ENCODE measurements at regions not wholly inside any gene's neighbourhood (a gene's known extent, or its start where the extent isn't known, plus 50 kb on each side); places are given as distances from the start of the nearest gene placed in this dataset.

DNA sequence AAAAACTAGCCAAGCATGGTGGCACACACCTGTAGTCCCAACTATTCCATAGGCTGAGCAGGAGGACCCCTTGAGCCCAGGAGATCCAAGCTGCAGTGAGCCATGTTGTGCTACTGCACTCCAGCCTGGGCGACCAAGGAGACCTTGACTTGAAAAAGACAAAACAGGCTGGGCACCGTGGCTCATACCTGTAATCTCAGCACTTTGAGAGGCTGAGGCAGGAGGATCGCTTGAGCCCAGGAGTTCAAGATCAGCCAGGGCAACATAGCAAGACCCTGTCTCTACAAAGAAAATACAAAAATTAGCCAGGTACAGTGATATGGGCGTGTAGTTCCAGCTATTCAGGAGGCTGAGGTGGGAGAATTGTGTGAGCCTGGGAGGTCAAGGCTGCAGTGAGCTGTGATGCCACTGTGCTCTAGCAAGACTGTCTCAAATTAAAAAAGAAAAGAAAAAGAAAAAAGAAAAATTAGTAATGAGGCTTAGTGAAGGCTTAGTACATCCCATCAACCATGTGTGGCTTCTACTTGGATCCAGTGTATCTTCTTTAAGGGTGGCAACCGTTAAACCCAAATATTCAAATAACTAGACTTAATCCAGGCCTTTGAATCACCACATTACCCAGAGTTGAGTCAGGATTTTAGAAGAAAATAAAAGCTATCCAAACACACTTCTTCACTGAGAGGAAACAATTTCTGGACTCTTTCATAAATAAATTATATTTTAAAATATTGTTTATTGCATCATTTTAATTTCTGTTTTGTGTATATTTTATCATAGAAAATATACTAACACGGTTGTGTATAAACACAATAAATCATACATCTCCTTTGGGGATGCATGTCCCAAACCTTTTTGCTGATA is 74.3 kb upstream of the RAB4A start:
- DNase-seq: no peak

DNA sequence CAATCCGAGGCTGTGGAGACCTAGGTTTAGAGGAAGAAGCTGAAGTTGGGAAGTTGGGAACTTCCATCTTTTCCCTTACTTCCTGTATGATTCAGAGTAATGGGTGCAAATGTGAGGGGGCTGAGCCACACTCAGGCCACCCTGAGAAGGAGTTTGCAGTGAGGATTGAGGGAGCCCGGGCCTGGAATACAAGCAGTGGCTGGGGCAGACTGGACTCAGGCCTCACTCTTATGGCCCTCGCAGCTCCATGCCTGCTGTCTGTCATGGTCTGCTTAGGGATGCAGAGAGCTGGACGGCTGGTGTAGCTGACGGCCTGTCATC is 73.7 kb upstream of the RAB4A start:
- DNase-seq: no peak

DNA sequence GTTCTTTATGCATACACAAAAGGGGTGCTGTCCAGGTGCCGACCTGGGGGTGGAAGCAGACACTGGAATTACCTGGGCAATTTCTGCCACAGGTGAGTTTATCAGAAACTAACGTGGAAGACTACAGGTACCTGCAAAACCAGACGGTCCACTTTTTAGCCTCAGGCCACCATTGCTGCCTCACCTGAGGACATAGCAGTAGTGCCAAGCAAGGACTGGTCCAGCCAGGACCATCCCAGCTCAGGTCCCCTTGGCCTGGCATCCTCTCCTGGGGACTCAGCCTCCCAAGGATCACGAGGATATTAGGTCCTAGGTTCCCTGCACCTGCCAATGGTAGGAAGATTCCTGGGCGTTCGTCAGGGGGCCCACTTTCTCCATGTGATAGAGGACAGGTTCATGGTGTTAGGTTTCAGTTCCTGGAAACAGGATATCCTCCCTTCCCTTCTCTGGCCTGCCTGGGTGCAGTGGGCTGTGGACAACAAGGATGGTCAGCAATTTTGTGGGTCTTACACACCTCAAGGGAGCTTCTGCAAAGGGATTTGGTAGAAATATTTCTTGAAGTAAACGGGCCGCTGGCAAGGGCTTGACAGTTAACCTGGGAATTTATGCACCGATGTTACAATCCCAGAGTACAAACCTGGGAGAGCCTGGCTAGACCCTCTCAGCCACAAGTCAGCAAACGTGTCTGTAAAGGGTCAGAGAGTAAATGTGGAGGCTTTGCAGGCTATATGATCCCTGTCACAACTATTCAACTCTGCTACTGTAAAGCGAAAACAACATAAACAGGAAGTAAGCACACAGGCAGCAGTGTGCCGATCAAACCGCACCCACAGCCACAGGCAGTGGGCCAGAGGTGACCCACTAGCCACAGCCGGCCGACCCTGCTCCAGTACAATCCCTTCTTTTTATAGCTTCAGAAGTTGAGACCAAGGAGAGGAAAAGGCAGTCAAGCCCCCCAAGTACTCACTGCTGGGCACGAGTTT is 71.4 kb upstream of the RAB4A start:
- DNase-seq: no peak

DNA sequence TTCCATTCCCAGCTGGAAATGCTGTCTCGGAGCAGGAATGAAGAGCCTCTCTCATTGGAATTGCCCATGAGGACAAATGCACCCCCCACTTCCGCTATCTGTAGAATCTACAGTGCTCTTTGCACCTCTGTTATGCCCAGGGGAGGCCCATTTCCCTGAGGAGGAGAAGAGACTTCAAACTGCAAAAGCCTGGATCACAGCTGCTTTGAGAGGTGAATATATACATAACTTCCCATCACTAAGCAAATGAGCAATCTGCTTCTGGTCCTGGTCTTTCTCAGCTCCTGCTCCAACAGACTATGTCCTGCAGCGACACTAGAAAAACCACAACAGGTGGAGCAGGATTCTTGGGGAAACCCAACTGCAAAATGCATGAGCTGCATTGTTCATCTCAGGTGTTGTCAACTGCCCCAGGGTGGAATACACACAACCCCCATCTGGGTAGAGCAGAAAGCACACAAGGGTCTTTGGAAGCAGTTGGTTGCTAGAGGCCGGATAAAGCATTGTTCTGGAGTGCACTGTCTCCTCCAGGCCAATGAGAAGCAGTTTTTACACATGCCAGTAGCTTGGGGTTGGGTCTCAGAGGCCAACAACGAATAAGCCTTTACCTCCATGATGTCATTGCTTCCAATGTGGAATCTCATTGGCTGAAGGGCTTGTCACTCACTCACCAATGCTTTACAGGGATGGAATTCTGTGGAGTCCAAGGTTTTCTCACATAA is 67.7 kb upstream of the RAB4A start:
- DNase-seq: peak; percentile 2 to 25

DNA sequence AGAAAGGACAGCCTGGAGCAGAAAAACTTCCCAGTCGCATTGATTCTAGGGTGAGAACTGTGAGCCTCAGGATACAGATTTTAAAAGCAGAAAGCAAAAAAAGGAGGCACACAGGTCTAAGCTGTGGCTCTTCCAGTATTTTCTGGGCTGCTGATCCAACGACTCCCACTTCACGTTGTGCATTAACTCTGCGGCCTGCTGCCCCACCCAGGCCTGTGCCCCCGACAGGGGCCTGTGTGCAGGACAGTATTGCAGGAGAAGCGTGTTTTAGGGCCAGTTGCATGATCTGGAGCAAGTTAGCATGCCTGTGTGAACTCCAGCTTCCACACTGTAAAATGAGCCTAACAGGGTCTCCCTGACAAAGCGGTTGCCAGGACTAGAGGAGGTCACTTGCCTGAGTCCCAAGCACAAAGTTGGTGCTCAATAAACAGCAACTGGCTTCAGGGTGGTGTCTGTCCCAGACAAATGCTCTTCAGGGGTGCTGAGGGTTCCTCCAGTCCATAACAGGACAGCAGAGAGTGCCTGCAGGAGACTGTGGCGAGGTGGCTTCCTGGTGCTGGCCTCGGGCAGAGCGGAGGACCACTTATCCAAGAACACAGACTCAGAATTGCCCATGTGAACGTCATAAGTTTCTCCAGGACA is 66.8 kb upstream of the RAB4A start:
- DNase-seq: no peak

DNA sequence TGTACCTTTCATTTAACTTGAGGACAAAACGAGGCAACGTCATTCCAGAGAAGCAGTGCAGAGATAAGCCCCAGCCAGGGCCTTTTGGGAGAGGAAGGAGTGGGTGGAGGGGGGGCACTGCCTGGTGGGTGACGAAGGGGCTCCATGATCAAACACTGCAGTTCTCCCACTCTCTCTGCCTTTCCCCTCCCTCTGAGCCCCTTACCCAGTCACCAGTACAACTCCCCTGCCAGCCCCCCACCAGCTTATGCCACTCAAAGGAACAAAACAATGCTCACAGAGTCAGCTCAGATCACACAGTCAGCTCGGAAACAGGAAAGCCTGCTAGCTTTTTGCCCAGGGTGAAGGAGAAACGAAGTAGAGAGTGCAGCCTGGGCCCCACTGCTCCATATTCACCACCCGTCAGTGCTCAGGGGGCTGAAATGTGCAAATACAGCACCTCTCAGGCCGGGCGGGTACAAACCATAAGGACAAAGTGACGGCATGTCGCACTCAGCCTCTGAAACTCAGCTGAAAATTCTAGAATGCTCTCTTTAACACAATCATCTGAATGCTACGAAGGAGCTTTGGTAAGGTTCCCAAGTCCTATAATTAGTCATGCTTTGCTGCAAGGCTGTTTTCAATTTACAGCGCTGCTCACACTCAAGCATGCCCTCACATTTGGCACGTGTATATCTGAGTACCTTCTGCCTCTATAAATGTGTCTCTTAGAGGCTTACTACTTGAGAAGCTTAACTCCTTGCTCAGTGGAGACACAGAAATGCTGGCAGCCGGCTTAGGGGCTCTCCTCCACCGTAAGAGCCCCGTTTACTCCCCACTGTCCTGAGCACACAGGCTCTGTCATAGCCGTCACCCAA is 65.8 kb upstream of the RAB4A start:
- DNase-seq: no peak

DNA sequence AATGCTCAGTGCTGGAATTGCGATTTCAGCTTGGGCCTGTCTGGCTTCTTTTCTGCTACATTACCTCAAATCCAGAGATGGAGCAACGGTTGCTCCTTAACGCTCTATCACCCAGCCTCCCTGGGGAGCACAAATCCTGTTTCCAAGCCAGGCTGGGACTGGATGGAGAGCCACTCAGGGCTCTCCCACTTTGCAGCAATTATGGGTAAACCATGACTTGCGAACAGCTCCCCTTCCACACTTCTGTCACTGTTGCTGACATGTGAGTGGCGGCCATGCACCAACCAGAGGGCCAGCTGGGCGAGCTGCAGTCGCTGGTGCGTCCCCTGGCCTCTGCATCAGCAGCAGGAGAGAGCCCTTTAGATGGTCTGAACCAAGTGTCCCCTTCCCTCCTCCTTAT is 65.1 kb upstream of the RAB4A start:
- no peak for DNase-seq

DNA sequence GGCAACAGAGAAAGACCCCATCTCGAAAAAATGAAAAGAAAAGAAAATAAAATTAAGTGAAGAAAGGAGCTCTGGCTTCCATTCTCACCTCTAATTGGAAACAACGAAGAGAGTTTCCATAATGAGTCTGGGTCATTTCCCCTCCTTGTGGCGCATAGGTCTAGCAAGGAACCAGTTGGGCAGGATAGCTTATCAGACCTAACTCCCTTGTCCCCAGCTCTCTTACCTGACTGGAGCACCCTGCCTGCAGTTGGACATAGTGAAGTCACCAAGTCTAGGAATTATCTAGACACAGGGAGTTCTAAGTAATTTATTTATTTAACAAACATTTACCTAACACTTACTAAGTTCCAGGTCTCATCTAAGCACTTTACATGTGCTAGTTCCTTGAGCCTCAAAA is 63.0 kb upstream of the RAB4A start:
- DNase-seq: no peak

DNA sequence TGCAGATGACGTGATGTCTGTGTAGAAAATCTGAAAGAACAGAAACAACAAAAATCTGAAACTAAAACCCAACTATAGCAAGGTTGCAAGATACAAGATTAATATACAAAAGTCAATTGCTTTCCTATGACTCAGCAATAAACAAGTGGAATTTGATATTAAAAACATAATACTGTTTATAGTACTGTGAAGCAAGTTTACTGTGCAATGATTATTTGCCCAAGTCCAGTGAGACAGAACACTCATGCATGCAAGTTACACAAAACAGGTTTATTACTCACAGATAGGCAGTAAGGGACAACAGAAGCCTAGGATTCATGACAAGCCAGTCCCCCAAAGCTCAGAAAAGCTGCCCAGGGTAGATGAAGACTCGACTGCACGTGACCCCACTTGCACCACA is 62.4 kb upstream of the RAB4A start:
- no peak for DNase-seq

DNA sequence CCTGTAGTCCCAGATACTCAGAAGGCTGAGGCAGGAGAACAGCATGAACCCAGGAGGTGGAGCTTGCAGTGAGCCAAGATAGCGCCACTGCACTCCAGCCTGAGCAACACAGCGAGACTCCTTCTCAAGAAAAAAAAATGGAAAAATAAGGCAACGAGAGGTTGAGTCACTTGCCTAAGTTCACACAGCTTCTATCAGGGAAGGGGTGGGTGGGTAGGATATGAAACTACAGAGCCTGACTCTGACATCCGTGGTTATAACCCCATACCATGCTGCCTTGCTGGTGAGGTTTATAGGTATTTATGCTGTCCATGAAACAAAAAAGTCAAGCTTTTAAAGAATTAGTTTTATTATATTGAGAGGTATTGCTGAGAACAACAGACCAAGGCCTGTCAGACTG is 61.5 kb upstream of the RAB4A start:
- no peak for DNase-seq

DNA sequence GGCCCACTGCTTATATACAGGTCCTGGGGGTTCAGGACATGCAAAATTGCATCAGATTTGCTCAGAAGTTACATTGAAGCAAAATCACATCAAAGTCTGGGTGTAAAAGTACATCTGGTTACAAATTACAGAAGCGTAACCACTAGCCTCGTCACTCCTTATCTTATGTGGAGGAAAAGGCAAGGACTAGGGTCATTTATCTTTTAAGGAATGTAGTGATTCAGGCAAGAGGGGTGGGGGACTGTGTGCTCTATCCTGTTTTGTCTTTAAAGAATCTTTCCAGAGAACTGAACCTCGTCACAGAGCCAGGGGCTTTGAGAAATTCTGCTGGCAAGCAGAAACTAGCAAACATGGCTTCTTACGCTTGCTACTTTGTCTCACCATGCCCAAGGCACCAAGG is 61.1 kb upstream of the RAB4A start:
- DNase-seq: no peak

DNA sequence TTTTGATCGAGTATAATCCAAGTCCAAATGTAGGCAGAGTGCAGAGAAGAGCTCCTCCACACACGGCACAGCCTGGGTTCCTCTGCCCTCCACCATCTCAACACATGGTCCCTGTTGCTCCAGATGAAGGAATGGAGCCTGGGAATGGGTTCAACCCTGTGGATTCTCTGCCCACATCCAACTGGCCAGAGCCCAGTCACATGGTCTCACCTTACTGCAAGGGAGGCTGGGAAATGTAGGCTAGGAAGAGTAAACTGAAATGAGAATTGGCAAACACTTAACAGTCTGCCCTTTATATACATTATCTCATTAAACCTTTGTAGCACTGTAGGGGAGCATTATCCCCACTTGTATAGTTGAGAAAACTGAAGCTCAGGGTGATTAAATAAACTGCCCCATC is 60.1 kb upstream of the RAB4A start:
- DNase-seq: no peak

DNA sequence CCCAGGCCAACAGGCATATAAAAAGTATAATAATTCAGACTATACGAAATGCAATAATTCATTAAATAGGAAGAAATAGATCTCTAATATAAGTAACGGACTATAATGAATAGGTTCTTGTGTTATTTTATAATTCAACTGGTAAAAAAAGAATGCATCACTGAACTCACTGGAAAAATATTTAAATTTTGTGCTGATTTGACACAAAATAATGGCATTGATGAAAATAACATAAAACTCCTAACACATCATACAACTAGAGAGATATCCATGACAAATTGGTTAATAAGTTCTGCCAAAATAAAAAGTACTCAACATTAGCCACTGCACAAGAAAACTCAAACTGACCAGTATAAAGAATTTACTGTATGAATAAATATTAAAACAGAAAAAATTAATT is 57.1 kb upstream of the RAB4A start:
- no peak for DNase-seq

DNA sequence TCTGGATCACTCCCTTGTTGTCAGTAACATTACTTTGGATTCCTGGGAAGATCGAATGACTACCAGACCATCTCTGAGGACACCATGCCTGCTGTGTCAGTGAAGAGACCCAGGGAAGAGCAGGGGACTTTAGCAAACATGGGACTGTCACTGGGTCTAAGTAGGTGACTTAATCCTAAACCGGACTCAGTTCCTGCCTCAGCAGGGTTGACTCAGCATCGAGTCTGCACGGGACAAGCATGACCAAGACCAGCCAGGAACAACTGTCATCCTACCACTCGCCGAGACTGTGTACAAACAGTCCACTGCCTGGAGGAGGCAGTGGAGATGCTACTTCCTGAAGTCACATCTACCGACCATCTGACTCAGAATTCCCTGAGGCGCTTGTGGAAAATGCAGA is 53.2 kb upstream of the RAB4A start:
- DNase-seq: no peak

DNA sequence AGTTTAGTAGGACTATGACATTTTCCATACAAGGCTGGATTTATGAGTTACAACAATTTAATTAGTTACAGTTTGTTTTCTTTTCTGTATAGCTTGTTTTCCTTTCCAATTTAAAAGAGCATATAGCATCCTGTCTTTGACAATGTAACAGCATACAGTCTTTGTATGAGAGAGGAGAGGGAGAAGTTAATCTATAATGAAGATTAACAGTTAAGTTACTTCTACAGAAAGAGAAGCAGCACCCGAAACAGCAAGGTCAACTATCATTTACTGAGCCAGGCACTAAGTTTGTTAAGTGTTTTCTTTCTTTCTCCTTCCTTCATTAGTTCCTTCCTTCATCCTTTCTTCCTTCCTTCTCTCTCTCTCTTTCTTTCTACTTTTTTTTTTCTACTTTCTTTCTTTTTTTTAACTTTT is 52.3 kb upstream of the RAB4A start:
- no peak for DNase-seq

DNA sequence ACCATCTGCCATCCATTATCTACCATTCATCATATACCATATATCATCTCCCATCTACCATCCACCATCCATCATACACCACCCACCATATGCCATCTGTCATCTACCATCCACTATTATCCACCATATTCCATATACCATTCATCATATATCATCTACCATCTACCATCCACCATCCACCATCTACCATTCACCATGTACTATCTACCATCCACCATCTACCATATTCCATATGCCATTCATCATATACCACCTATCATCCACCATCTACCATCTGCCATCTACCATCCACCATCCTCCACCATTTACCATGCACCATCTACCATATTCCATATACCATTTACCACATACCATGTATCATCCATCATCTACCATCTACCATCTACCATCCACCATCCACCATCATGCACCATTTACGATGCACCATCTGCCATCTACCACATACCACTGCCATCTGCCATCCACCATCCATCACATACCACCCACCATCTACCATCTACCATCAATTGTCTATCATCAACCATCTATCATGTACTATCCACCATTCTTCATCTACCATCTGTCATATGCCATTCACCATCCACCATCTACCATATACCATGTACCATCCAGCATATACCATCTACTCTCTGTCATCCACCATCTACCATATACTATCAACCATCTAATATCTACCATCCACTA is 50.6 kb upstream of the RAB4A start:
- no peak for DNase-seq

DNA sequence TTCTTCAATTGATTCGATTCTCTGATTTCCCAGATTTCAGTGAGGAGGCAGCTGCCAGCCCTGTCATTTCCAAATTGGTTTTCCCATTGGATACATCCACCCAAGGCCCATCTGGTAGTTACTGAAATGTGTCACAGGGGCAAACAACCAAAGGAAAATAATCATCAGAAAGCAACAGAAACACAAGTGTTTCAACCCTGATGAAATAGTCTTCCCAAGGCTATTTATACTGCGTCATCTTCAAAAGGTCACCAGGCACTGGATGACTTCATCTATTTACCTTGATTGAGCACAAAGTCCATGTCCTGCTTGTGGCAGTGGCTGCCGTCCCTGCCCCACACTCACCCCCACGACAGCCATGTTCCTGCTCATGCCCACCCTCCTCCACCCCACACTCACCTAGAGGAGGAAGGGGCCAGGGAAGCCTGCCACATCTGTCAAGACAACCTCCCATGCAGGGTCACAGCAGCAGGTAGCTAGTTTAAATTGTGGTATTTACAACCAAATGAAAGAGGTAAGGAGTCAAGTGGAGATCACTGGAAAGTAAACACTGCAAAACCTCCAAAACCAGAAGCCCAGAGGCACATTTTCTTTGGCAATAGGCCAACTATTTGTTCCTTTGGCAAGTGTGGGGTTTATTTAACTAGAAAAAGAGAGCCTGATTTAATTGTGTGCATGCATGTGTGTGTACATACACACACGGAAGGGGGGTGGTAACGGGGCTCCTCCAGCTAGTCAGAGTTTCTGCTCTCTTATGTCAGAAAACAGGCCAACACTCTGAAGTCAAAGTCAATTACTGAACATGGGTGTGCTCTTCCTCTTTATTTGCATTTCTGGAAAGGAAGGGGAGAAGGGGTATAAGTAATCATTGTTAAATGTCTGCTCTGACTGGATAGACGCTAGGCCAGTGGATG is 49.5 kb upstream of the RAB4A start:
- DNase-seq: peak; percentile 94 to 98
